ENCODE measurements at regions not wholly inside any gene's neighbourhood (a gene's known extent, or its start where the extent isn't known, plus 50 kb on each side); places are given as distances from the start of the nearest gene placed in this dataset.

- TF ChIP-seq, protein P1, sequence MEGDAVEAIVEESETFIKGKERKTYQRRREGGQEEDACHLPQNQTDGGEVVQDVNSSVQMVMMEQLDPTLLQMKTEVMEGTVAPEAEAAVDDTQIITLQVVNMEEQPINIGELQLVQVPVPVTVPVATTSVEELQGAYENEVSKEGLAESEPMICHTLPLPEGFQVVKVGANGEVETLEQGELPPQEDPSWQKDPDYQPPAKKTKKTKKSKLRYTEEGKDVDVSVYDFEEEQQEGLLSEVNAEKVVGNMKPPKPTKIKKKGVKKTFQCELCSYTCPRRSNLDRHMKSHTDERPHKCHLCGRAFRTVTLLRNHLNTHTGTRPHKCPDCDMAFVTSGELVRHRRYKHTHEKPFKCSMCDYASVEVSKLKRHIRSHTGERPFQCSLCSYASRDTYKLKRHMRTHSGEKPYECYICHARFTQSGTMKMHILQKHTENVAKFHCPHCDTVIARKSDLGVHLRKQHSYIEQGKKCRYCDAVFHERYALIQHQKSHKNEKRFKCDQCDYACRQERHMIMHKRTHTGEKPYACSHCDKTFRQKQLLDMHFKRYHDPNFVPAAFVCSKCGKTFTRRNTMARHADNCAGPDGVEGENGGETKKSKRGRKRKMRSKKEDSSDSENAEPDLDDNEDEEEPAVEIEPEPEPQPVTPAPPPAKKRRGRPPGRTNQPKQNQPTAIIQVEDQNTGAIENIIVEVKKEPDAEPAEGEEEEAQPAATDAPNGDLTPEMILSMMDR (IDR thresholded peaks at IDR 0.05; ENCODE audit: borderline replicate concordance), result no peak
- Histone ChIP-seq H3K36me3 (no peaks in the 10 kb centered on the region), H3K9me3 (replicated peaks) (peaks cover 16% of the 10 kb centered on the region), H3K27ac (replicated peaks) (no peak overlapping the region), H3K27me3 (ENCODE audit: low read depth) (peaks cover 4% of the 10 kb centered on the region), H3K4me3 (no peak overlapping the region), H3K4me1 (no peaks in the 10 kb centered on the region)
- no peak for DNase-seq
- intact Hi-C loops (cut with micrococcal nuclease), result no loop called here
These were observed 106.0 kb upstream of the GRXCR1 start for GRCh38 chr4:42786350-42787078.

DNA sequence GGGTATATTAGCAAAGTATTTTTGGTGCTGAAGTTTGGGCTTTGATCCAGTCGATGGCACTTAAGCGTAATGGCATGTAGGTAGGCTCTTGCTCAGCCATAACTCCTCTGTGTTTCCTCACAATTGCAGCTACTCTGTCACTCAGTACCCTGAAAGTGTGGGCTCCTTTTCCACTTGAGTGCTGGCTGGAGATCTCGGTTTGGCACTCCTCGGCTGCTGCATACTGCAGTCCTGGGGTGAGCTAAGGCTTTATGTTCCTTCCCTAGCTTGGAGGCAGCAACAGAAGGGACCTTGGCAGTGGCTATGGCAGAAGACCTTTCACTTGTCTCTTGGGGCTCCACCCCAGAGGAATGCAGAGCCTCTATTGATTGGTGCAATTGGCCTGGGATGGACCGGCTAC lies 106.7 kb upstream of the GRXCR1 start:
- Histone ChIP-seq H3K27ac (replicated peaks) (no peak overlapping the region), H3K27me3 (ENCODE audit: low read depth) (peaks cover 4% of the 10 kb centered on the region), H3K36me3 (no peaks in the 10 kb centered on the region), H3K9me3 (replicated peaks) (peaks cover 16% of the 10 kb centered on the region), H3K4me1 (no peaks in the 10 kb centered on the region), H3K4me3 (no peak overlapping the region)
- intact Hi-C loops (cut with micrococcal nuclease), result no loop called here
- TF ChIP-seq, protein P1 (IDR thresholded peaks at IDR 0.05; ENCODE audit: borderline replicate concordance), result no peak
- no peak for DNase-seq

GRCh38 chr4:42781315-42781714 lies 111.2 kb upstream of the GRXCR1 start:
- Histone ChIP-seq H3K27ac (replicated peaks) (no peak overlapping the region), H3K9me3 (replicated peaks) (peaks cover 16% of the 10 kb centered on the region), H3K36me3 (no peaks in the 10 kb centered on the region), H3K4me3 (no peak overlapping the region), H3K4me1 (no peaks in the 10 kb centered on the region), H3K27me3 (ENCODE audit: low read depth) (no peaks in the 10 kb centered on the region)
- TF ChIP-seq, protein P1 (IDR thresholded peaks at IDR 0.05; ENCODE audit: borderline replicate concordance), result no peak
- intact Hi-C loops (cut with micrococcal nuclease), result no loop called here
- no peak for DNase-seq

GRCh38 chr4:42778349-42778748 lies 114.2 kb upstream of the GRXCR1 start:
- intact Hi-C loops (cut with micrococcal nuclease), result no loop called here
- Histone ChIP-seq H3K9me3 (replicated peaks) (peaks cover 6% of the 10 kb centered on the region), H3K4me3 (no peak overlapping the region), H3K27ac (replicated peaks) (no peak overlapping the region), H3K4me1 (no peaks in the 10 kb centered on the region), H3K36me3 (no peaks in the 10 kb centered on the region), H3K27me3 (ENCODE audit: low read depth) (no peaks in the 10 kb centered on the region)
- DNase-seq, result no peak
- TF ChIP-seq, protein P1 (IDR thresholded peaks at IDR 0.05; ENCODE audit: borderline replicate concordance), result no peak

DNA sequence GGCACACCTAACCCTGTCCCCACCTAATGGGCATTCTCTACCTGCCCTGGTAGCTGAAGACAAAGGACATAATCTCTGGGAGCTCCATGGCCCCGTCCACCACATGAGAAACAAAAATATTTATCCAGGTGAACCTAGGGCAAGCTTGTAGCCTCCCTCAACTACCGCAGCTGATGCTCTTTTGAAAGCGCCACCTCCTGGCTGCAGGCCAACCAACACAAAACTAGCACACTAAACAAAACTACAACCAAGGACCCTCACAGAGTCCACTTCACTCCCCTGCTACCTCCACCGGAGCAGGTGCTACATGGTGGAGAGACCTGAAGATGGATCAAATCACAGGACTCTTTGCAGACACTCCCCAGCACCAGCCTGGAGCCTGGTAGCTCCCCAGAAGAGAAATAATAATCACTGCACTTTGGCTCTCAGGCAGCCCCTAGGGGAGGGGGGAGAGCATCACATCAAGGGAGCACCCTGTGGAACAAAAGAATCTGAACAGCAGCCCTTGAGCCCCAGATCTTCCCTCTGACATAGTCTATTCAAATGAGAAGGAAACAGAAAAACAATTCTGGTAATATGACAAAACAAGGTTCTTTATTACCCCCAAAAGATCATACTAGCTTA lies 111.3 kb upstream of the ATP8A1 start:
- no peaks in the 10 kb centered on the region for H3K4me1 ChIP-seq
- DNase-seq, result no peak
- no peak overlapping the region for H3K4me3 ChIP-seq
- H3K27me3 ChIP-seq (ENCODE audit: low read depth), result no peaks in the 10 kb centered on the region
- TF ChIP-seq, protein P1 (IDR thresholded peaks at IDR 0.05; ENCODE audit: borderline replicate concordance), result no peak
- no peaks in the 10 kb centered on the region for H3K9me3 ChIP-seq (replicated peaks)
- H3K36me3 ChIP-seq, result no peaks in the 10 kb centered on the region
- no peak overlapping the region for H3K27ac ChIP-seq (replicated peaks)
- intact Hi-C loops (cut with micrococcal nuclease), result no loop called here
